HG03457 (cell line): ENCODE measurements at regions not wholly inside any gene's neighbourhood (a gene's known extent, or its start where the extent isn't known, plus 50 kb on each side); places are given as distances from the start of the nearest gene placed in this dataset.
"Not testable (repeated sequence)": the region's sequence is repeated elsewhere in the genome, so short reads cannot be mapped to it uniquely, and the experiment has no call there.

Source experiments
- ATAC-seq: cut with Tn5 transposase; IDR thresholded peaks from one replicate; pipeline ENCODE4 v1.9.1; 2021; ENCODE audit warnings: moderate number of reproducible peaks; ENCODE audit not compliant: unreplicated experiment

DNA sequence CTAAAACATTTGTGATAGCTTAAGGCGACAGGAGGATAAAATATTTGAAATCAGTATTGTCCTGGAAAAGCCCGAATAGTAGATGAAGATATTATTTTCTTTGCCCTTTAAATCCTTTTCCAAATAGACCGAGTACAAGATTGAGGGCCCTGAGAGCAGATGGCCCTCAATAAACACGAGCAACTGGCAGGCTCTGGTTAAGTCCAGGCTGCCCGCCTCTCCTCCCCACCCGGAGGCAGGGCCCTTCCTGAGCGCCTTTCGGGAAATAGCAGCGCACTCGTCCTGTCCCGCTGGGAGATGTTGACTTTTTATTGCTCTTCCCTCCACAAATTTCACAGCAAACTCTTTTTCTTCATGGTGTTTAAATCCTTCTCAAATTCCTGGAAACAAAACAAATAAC, 50.8 kb upstream of the MAX start:
- ATAC-seq = no peak

DNA sequence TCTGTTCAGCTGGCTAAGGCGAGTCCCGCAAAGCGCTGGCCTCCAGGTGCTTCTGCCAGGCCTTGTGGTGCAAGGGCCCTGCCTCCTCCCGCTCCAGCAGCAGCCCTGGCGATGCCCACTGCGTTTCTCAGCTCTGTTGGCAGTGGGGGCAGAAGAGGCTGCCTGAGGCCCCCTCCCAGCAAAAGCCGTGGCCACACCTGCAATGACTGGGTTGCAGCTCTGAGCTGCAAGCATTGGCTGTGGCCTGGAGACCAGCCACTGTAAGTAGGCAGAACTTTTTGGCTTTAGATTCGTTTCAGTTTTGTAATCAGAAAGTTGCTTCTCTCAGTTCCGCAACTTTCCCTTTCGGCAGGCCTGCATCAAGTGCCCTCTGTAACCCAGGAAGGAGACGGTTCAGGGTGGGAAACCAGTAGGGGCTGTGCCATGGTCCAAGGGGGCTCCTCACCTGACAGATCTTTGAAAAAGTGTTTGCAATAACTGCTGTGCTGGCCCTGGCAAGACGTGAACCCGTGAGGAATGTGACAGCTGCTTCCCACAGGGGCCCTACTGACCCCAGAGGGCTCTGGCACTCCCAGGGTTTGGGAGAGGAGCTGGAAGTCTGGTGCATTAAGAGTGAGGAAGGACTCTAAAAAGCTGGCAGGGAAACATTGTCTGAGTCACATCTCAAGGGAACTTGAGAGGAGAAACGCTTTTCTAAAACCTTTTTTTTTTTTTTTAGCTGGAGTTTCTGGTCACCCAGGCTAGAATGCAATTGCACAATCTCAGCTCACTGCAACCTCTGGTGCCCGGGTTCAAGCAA, 54.5 kb upstream of the MAX start:
- no peak for ATAC-seq

DNA sequence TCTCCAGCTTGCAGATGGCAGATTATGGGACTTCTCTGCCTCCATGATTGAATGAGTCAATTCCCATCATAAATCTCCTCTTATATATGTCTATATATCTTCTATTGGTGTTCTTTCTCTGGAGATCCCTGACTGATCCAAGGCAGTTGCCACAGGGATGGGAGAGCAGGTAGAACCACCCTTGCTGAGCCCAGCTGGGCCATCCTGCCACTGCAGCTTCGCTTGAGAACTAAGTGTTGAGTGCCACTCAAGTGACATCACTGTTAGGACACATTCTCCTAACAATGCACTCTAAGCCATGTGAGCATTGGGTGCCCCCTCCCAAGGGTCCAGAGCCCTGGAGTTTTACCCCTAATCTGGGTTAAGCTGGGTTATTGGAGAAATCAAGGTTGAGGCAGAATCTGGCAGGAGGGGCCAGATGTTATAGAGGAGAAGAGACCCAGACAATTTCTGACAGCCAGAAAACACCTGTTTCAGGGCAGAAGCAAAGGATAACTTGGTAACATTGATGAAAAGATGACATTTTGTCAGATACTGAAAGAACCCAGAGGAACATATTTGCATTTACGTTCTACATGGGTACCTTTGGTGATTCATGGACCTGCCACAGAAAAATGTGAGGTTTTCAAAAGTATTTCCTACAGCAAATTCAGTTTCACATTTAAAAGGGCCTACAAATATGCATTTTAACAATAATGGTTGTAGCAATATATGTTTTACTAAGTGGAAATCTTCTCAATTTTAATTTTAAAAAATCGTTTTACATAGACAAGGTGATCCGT, 57.2 kb upstream of the MAX start:
- peak; percentile 56 for ATAC-seq

DNA sequence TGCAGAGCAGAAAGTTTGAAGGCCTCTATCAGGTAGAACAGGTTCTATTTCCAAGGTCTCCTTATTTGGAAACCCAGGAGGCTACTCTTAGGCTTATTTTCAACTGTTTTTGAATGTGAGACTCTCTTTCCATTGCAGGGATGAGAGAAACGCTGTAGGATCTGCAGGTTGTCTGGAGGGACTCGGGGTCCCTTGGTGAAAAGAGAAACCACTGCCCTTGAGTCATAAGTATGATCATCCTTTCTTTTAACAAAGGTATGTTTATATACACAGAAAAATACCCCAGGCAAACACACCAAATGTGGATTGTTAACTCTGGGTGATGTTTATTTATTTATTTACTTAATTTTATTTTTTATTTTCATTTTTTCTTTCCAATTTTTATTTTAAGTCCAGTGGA, 57.8 kb upstream of the MAX start:
- no peak for ATAC-seq

DNA sequence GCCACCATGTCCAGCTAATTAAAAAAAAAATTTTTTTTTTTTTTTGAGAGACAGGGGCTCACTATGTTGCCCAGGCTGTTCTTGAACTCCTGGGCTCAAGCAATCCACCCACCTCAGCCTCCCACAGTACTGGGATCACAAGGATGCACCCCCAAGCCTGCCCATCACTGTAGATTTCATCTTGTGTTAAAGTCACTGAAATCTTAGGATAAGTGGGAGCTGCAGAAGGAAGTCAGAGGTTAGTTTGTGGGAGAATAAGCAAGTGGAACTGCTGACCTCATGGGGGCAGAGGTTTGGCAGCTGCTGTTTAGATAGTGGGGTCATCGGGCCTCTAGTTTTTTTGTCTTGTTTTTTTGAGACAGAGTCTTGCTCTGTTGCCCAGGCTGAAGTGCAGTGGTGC, 59.7 kb upstream of the MAX start:
- ATAC-seq = no peak

DNA sequence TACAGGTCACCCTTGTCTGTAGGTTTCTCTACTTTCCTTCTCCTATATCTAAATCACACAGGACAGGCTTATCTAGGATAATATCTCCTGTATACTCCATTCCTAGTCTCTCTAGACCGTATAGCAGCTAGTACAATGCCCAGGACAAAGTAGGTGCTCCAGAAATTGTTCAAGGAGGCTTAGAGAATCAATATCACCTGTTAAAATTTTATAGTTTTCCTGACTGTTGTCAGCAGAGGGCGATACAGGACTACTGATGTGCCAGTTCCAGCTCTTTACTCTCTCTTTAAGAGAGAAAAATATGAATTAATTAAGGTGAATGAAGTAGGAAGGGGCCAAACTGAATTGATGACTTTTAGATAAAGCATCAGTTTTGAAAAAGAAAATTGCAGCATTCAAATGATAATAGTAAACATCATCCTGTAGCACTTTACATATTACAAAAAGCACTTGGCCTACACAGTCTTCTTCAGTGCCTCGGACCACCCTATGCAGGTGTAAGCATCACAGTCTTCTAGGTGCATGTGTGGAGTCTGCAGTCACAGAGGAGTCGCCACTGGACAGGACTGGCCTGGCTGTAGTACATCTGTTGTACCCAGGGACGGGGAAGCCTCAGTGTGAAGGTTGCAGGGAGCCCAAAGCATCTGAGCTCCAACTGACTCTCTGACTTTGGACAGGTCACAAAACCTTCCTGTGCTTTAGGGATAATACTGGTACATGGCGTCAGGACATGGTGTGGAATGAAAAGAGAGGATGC, 61.9 kb upstream of the MAX start:
- no peak for ATAC-seq

DNA sequence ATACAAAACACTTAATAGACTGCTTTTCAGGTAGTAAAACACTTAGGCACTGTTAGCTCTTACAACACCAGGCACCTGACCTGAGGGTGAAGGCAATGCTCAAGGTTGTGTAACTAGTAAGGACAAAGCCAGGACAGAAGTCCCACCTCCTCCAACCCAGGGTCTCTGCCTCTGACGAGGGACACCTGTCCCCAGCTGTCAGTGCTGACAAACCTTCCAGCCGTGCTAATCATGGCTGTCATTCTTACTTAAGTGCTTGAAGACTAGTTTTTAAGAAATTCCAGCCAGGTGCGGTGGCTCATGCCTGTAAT, 62.5 kb upstream of the MAX start:
- ATAC-seq = no peak

DNA sequence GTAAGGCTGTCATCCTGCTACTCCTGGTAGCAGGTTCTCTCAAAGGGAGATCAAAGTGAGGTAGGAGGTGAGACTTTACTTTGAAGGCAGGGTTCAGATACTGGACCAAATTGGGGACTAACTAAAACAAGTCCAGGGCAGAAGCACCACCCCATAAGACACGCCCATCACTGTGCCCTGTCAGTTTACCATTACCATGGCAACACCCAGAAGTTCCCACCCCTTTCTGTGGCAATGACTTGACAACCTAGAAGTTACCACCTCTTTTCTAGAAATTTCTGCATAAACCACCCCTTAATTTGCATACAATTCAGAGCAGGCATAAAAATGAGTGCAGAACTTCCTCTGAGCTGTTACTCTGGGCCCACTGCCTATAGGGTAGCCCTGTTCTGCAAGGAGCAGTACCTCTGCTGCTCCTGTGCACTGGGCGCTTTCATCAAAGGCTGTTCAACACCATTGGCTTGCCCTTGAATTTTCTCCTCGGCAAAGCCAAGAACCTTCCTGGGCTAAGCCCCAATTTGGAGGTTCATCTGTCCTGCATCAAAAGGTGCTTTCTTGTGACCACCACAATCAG, 64.8 kb upstream of the MAX start:
- no peak for ATAC-seq

DNA sequence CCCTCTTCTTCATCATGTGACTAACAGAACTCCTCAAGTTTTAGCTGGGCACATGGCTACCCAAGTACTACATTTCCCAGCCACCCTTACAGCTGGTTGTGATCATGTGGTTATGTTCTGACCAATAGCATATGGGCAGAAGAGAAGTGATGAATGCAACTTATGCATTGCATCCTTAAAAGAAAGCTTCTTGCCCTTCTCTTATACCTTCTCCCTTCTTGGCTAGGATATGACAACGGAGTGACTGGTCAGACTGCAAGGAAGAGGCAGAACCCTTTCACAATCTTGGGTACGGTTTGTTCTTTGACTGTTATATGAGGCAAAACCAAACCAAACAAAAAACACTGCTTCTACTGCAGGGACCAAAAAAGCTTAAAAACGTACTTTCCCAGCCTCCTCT, 66.5 kb upstream of the MAX start:
- ATAC-seq = no peak

DNA sequence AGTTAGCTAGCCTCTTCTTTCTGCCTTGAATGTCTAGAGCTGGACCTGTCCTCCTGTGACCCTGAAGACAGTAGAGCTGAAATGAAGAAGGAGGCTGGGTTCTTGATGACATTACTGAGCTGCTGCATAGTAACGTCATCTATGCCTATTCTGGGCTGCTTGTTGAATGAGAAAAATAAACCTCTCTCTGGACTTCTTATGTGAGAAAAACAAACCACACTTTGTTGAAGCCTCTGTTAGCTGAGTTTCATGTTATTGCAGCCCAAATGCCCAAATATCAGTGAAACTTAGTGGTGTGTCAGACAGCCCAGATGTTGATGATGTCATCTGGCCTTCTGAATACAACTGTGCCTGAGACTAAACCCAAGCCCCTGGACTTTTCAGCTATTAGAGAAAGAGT, 67.0 kb upstream of the MAX start:
- peak; percentile 72 for ATAC-seq

DNA sequence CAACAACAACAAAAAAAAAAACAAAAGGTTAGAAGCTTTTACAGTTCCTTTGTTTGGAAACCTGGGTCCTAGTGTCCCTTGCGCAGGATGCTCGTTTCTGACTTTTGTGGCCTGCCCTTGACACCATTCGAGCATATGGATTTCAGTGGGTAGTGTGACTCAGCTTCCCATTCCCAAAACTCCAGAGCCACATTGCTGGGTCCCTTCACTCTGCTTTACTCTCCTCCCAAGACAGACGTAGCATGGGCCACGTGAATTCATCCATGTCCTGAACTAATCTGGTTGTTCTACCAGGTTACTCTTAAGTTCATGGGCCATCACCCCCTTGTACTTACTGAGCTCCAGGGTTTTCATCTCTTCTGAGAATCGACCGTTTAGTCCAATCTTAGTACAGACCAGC, 68.0 kb upstream of the MAX start:
- ATAC-seq = no peak

DNA sequence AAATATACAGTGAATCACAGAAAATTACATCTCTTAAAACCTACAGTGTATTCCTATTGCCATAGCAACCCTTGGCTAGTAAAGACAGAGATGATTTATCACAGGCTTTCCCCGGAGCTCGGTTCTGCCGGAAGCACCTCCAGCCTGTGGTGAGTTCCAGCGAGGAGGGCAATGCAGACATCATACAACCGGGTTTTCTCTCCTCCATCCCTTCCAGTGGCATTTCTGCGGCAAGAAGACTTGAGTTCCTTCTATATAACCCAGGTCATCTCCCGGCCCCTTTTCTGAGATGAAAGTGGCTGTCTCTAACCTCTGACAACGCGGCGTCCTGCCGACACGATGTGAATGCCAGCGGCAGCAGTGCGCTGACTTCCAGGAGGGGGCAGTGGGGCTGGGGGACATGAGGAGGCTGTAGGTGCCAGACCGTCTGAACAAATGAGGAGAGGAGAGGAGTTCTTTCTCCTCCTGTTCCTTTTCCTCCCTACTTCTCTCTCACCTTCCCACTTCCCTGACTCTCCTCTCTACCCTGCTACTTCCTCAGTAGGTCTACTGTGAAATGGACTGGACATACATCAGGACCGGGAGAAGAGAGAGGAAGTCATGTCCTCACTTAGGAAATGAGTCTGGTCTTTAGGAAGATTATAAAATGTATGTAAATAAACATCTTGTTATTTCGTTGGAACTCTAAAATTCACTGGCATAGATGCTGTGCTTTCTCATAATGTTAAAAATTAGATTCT, 68.6 kb upstream of the MAX start:
- ATAC-seq = no peak

DNA sequence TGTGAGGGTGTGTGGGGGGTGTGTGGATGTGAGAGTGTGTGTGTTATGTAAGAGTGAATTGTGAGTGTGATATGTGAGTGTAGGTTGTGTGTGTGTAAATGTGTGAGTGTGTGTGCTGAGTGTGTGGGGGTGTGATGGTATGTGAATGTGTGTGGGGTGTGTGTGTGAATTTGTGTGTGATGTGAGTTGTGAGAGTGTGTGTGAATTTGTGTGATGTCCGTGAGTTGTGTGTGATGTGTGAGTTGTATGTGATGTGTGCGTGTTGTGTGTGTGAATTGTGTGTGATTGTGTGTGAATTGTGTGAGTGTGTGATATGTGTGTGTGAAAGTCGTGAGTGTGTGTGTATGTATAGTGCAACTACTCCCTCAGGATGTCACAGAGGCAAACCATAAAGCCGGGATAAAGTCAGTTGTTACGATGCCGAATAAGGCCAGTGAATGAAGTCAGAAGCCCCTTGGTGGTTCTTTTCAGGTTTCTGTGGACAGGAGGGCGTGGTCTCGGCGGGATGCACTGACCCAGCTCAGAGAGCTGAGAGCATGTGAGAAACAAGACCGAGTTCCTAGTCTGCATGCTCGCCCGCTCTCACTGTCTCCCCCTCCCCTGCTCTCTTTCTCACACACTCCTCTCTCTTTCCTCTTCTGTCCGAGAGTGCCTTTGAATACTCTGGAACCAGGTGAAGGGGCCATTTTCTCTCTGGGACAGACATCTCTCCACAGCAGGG, 71.8 kb upstream of the MAX start:
- ATAC-seq = no peak

DNA sequence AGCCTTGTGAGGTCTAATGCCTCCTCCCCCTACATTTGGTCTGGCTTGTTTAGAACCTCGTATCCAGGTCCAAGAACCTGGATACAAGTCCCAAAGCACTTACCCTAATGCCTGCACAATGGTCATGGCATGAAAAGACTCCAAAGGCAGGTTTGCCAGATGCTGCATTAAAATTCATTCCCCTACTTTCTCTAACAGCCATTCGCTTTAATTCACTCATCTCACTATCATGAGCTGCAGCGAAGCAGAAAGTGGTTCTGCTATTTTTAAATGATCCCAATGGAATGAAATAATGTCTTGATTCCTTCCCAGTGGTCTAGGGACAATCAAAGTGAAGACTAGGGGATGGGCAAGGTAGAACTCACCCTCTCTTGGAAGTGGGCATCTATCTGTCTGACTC, 72.5 kb upstream of the MAX start:
- no peak for ATAC-seq

DNA sequence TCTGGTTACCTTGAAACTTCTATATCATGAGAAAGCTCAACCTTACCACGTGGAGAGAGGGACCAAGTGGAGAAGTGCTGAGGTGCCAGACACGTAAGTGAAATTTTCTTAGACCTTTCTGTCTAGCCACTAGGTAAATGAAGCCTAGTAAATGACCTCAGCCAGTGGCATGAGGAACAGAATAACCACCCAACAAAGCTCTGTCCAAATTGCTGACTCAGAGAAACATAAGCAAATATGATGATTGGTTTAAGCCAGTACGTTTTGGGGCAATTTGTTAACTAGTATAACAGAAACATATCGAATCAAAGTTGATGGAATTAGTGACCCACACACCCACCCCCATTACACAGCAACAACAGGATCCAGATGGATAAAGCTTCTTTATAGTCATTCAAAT, 75.2 kb upstream of the MAX start:
- ATAC-seq = no peak

DNA sequence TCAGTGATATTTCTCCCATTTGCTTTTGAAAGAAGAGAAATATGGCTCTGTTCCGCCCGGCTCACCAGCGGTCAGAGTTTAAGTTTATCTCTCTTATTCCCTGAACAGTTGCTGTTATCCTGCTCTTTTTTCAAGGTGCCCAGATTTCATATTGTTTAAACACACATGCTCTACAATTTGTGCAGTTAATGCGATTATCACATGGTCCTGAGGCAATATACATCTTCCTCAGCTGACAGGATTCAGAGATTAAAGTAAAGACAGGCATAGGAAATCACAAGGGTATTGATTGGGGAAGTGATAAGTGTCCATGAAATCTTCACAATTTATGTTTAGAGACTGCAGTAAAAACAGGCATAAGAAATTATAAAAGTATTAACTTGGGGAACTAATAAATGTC, 76.9 kb upstream of the MAX start:
- not testable (repeated sequence) for ATAC-seq

DNA sequence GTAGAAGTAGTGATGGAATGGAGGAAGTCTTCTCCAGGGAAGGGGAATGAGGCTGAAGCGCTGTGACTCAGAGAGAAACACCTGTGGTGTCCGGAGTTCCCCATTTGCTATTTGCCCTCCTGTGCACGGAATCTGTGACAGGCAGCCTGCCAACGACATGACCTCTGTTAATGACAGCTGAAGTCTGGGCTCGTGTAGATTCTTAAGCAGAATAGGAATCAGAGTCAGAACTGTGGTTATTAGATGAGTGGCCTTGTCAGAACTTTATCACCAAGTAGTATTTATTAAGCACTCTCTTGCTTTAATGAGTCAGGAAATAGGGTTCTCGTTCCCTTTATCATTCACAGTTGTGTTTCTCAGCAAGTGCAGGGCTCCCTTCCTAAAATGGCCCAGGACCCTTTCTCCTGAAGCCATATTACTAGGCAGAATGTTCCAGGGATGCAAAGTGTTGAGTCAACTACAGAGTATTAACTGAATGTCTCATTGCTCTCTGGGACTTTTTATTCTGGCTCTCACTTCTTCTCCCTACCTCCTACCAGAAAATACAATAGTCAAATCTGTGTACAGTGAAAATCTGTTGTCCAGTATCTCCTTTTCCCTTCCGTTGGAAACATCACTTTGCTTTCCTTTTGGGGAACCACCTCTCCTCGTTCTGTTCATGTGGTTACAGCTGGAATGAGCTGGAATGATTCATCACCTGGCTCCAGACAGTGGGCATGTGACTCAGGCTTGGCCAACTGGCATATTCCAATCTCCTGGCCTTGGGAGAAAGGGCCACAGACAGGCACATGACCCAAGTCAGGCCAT, 77.8 kb upstream of the MAX start:
- ATAC-seq = peak; percentile 89

DNA sequence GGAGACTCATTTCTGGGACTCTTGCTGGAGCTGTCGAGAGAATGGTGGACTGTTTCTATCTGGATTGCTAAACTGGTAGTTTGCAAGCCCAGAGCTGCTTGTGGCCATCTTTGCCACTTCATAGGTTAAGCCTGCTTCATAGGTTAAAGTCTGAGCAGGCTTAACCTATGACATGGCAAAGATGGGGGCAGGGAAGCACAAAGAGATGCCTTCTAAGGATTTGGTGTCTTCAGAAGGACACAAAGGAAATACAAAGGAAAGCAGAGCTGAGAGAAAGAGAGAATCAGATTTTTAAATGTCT, 78.4 kb upstream of the MAX start:
- ATAC-seq = no peak

DNA sequence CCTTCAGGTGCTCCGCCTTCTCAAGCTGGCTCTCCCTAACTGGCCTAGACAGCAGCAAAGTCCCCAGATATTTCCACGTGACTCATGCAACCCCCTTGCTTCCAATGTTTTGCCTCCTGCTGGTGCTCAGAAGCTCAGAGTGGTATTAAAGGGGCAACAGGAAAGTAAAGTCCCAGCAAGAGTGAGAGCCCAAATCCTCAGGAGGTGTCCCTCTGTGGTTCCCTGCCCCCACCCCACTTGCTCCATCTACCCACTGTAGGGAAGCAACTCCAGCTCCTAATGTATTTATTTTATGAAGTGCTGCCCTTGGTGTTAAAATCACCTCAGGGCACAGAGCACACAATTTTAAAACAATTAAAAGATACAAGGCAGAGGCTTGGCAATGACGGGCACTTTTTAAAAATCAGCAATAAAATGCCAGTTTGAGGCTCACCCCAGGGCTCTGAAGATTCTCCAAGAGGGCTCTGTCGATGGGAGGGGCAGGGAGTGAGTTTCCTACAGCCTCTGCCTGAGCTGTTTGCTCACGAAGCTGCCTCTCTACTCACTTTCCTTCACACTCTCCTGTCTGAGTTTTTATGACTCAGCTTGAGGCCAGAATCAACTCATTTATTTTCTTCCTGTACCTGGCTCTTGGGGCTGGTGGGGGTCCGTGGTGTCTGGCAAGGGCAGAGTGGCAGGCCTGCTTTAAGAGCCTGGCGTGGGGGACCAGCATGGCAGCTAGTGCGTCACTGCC, 81.9 kb upstream of the MAX start:
- no peak for ATAC-seq
